Dedifferentiated amniotic fluid mesenchymal stem cell (primary cell): ENCODE measurements at regions not wholly inside any gene's neighbourhood (a gene's known extent, or its start where the extent isn't known, plus 50 kb on each side); places are given as distances from the start of the nearest gene placed in this dataset.
"Not testable (repeated sequence)": the region's sequence is repeated elsewhere in the genome, so short reads cannot be mapped to it uniquely, and the experiment has no call there.

ENCODE experiments used
- DNase-seq: peaks from one replicate; pipeline ENCODE4 v3.0.0-alpha.2; 2016; ENCODE audit errors: extremely low spot score

DNA sequence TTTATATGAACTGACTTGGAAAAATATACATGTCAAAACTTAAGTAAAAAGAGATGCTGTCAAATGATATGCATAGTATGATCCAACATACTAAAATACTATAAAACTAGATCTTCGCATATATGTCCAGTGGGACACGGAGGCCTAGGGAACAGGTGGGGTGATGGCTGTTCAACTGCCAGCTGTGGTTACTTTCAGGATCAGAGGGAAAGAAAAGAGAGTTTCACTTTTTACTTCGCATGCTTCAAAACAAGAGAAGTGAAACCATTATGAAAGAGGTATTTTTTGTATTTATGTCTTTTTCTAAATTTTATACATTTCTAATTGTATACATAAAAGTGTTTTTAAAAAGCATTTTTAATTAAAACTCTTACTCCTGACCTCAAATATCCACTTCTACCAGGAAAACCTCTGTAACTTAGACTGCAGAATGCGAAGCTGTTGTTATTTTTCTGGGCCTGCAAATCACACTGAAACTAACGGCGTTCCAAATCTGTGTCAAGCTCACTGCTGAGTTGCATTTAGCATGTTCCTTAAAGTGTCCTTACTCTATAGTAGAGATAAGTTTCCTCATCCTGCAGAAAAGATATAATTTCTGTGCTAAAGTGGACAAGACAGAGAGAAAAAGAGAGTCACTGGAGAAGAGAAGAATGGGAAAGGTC is 97.8 kb upstream of the SLC35G4 start:
- no peak for DNase-seq

DNA sequence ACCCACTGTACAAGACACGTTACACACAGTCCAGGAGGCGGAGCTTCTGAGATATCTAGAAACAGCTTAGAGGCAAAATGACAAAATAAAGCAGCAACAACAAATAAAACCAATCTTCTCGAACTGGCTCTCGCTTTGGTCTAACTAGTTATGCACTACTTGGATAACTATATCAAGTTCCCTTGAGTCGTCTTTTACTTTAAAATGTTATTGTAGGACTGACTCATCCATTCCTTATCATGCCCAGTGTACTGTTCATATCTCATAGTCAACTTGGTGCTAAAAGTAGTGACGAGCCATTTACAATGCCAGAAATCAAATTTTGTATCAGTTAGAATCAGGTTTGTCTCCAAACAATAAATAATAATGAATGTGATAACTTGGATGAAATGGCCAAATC is 102.5 kb upstream of the SLC35G4 start:
- no peak for DNase-seq

DNA sequence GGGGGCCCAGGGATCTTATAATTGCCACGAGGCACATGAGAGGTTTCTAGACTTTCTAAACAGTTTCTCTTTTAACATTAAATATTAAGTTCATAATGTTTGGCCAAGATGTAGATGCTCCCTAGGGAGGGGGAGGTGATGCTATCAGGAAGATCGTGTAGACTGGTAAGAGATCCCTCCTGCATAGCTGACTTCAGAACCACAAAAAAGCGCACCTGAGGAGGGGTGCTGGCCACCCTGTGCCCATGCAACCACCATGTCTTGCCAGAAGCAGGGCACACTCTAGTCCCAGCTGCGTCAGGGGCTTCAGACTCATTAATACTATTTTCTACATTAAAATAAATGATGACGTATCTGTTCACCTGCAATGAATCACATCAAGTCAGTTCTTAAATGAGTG is 103.4 kb upstream of the SLC35G4 start:
- no peak for DNase-seq

DNA sequence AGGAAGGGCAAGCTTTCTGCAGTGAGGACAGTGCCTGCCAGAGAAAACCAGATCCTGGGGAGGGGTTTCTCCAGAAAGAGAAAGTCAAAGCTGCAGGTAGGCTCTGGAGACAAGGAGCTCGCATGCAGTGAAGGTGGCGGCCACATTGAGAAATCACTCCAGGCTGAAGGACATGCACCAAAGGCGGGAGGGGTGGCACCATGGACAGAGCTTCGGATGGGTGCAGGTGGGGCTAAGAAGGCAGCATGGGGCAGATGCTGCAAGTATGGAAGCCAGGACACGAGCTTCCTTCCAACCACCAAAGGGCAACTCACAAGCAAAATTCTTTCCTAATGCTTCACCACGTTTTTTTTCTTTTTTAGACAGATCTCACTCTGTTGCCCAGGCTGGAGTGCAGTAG is 104.4 kb upstream of the SLC35G4 start:
- no peak for DNase-seq

DNA sequence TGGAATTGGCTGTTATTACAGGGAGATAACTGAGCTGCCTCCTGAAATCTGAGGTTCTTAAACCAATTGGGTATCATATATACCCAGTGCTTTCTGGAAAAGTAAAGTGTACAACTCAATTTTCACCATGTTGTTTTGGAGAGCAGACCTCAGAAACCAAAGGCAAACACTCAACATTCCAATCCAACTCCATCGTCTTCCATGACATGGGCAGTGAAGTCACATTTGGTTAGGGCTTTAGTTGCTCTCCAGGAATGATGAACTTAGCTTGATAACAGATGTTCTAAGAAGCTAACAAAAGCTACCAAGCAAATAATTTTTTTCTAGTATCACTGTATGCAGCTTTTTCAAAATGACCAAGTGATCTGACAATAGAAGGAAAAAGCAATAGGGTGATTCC is 107.0 kb upstream of the SLC35G4 start:
- DNase-seq, result peak; percentile 32

DNA sequence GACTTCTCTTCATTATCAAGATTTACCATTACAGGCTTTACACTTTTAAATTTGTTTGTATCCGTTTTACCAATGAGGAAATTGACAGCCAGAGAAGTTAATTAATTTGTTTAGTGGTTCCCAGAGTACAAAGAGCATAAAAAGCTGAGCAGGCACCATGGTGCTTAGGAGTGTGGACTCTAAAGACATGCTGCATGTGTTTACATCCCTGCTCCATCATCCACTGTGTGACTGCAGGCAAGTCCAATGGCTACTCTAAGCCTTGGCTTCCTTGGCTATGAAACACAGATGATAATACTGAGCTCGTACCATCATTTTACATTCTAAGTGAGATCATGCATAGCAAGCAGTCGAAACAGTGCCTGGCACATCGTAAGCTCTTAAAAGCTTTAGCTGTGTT is 108.0 kb upstream of the SLC35G4 start:
- DNase-seq, result no peak

DNA sequence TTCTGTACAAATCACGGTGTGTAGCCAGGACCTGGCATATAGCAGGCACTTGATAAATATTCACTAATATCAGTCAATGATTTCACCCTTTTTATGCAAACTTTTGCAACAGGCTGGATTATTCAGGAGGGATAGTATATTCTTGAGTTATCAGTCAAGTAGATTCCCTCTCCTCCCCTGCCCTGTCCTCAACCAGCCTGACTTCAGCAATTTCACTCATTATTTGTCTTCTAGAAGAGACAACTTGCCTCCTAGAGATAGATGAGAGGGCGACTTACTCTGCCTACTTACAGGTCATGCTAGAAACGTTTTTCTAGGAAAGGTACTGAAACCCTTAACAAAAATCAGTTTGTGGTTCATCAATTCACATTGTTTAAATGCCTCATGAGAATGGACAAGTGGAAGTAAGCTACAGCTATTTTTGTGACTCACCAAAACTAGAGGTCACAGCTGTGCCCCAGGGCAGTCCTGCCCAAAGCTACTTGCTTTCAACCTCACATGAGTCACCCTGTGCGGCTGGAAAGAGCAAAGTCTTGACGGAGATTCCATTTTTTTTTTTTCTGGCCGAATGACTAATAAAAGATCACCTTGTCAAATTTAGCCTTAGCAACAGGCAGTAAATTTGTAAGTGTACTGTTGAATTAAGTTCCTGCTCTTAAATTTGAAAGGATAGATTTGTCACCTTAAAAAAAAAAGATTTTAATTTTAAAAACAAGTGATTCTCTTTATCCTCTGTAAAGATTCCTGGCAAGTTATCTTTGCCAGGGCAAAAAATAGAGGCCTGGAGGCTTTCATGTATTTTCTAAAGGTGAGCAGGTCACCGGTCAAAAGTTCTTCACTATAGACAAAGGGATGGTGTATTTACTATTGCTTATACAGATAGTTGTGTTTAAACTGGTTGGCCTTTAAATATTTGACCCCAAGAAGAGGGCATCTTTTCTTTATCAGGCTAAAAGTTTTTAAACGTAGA is 109.0 kb upstream of the SLC35G4 start:
- DNase-seq, result peak; percentile 96

DNA sequence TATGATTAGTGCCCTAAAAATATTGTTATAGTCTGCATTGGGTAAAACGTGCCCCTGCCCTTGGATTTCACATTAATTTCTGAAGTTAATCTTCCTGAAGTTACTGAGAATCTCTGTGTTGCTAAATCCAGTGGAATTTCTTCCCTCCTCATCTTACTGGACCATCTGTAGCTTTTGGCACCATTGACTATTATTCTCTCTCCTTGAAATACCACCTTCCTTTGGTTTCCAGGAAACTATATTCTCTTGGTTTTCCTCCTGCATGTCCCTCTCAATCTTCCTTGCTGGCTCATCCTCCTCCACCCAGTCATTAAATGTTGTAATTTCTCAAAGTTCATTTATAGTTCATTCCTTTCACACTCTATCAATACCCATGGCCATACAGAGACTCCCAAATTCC is 110.6 kb upstream of the SLC35G4 start:
- DNase-seq, result no peak

DNA sequence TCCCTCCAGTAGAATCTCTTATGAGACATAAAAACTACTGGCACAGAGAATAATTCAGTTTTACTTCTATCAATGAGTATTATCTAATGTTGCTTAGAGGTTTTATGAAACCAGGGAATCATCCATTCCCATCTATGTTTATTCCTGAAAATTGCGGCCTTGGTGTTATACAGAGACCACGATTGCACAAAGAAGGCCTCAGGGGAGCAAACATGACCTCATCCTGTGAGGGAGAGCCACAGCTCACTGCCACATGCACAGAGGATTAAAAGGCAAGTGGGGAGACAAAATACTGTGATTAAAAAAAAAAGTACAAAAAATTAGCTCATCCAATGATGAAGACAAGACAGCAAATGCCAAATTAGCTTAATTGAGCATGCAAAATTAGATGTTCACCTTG is 111.8 kb upstream of the SLC35G4 start:
- no peak for DNase-seq

DNA sequence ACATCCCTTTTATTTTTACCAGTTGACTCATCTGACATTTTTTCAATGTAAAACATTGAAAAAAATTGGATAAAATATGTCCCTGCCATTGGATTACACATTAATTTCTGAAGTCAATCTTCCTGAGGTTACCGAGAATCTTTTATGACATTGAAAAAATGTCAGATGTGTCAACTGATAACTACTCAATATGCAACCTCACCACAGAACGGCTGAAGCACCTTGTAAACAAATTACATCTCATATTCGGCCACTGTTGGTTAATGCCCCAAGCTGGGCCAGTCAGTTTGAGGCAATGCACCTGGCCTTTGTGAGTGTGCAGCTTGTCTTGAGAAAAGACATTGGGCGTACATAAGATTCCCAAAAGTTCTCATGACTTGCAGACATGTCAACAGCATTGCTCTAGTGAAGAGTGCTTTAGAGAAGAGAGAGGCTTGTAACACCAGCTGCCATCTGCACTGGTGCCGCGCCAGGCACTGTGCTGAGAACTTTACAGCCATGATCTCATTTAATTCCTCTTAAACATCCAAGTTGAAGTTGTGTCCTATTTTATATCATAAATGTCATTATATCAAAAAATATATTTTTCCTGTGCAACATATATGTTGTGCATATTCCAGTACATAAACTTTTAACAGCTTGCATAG is 112.7 kb upstream of the SLC35G4 start:
- no peak for DNase-seq

DNA sequence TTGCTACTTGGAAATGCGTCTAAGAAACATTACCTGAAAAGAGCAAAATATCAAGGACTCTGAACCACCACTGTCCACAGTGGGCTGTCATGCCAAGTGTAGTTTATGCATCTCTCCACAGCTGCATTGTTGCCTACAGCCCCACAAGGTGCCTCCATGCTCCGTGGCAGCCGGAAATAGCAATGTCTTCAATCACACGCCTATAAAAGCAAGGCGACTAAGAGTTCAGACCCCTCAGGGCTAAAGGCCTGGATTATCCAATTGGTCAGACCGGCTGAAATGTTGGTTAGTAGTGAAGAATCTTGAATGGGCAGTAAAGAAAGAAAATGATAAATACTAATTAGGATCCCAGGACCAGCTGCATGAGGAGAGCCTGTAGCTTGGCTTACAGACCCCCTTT is 114.0 kb upstream of the SLC35G4 start:
- DNase-seq, result no peak

DNA sequence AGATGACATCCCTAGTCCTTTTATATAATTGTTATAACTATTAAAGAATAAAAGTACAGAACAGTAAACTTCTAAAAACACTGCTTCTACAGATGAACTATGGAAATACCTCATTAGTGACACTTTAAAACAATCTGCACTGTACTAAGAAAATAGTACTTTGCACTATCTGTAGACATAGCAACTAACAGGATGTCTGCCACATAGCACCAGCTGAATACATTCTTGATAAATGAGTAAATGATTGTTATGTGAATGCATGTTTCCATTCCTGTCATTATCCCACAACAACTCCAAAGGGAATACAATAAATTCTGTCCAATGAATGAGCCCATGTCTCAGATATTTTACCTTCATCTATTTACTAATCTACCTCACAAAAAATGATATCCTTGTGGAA is 115.3 kb upstream of the SLC35G4 start:
- DNase-seq, result peak; percentile 27

DNA sequence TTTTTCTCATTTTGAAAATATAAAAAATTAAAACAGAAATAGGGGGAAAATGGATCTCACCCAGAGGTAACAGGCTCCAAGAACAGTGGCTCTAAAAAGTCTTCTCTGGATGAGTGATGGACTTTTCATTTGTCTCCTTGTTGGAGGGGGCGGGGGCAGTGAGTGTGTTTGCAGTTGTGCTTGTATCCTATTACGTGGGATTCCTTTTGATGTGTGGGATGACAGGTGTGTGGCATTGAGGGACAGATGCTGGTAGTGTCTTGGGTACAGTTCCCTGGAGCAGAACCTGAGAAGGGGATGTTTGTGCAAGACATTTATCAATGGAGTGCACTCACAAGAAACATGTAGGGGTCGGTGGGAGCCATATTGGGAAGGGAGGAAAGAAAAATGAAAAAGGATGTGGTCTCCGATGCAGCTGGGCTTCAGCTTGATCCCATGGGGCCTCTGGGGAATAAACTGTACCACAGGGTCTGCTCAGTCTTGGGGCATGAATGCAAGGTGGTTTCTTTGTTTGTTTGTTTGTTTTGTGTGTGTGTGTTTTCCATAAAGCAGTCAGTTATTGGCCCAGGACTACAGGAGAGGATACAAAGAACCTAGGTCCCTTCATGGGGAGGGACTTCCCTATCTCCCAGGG is 120.0 kb upstream of the SLC35G4 start:
- no peak for DNase-seq

DNA sequence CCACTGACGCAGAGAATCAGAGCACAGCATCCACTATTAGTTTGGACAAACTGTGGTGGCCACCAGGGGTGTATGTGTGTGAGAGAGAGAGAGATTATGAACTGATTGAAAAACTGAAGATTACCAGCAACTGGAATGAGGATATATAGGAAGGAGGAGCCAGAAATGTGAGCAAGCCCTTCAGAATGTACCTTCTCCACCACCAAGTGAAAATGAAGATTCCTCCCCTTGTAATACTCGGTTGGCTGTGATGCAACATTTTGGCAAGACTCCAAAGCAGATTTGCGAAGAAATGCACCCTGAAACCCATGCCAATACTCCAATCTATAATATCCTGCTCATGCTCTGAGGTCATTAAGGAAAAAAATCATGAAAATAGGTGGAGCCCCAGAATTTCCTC is 121.2 kb upstream of the SLC35G4 start:
- no peak for DNase-seq

DNA sequence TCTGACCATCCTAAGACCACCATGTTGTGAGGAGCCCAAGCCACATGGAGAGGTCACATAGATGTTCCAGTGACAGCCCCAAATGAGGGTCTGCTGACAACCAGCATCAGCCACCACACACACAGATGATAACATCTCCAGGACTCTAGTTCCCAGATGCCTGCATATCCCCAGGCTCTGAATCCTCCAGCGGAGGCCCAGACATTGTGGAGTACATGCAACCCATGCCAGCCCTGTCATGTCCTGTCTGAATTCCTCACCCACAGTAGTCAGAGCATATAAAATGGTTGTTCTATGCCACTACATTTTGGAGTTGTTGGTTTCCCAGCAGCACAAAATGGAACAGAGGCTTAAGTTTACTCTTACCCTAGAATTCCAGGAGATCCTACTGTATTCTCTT is 122.0 kb upstream of the SLC35G4 start:
- DNase-seq, result no peak

DNA sequence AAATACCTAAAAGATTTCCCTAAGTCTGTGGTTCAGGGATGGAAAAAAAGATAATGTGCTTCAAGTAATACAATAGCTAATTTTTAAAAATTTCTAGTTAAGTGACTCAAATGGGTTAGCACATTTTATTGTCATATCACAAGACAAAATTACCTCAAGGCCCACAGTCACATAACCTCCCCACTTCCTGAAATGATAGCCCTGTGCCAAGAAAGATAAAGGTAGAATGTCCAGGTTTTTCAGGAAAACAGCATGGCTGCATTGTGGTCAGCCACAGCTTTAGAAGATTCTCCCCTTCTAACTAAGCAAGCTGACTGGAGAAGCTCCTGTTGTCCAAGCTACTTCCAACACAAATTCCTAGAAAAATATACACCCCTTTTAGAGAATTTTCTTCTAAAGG is 127.1 kb upstream of the SLC35G4 start:
- no peak for DNase-seq

DNA sequence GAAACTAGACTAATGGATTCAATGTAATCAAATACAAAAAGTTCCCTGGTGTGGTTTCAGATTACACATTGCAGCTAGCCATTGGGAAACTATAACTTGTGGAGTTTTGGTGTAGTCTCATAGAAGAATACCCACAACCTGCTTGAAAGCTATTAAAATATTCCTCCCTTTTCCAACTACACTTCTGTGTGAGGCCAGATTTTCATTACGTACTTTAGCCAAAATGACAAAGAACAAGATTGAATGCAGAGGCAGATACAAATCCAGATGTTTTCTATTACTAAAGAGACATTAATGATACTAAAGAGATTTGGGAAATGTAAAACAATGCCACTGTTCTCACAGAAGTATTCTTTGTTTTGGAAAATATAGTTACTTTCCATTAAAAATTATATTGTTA is 128.7 kb upstream of the SLC35G4 start:
- DNase-seq, result no peak

DNA sequence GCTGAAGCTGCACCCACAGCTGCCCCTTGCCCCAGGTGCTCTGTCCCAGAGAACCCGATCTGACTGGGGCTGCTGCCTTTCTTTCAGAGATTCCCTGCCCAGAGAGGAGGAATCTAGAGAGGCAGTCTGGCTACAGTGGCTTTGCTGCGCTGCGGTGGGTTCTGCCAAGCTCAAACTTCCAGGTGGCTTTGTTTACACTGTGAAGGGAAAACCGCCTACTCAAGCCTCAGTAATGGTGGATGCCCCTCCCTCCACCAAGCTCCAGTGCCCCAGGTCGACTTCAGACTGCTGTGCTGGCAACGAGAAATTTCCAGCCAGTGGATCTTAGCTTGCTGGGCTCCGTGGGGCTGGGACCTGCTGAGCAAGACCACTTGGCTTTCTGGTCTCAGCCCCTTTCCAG is 130.4 kb upstream of the SLC35G4 start:
- DNase-seq, result not testable (repeated sequence)

DNA sequence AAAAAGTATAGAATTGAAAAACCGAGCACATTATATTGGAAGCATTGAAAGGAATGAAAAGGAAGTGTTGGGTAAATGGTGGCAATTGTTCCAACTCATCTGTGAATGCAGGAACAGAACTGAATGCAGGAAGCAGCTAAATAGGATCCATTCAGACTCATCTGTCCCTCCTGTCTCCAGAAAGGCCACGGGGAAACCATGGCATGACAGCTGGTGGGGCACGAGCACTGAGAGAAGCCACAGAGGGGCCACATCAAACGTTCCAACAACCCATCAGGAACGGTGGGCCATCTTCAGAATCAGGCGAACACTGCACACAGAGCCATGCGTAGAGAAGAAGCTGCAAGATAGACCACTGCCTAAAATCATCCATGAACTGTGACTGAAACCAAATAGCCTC is 138.5 kb upstream of the SLC35G4 start:
- DNase-seq, result no peak

DNA sequence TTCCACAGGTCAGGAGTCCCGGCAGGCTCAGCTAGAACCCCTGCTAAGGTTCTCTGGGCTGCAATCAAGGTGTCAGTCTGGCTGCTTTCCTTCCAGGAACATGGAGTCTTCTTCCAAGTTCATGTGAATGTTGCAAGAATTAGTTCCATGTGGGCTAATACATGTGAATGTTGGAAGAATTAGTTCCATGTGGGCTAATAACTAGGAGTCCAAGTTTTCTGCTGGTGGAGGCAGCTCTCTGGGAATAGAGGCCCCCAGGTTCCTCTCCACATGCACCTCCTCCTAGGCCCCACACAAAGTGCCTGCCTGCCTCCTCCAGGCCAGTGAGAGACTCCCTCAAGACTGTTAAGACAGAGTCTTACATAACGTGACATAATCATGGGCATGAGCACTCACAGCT is 140.8 kb upstream of the SLC35G4 start:
- no peak for DNase-seq

DNA sequence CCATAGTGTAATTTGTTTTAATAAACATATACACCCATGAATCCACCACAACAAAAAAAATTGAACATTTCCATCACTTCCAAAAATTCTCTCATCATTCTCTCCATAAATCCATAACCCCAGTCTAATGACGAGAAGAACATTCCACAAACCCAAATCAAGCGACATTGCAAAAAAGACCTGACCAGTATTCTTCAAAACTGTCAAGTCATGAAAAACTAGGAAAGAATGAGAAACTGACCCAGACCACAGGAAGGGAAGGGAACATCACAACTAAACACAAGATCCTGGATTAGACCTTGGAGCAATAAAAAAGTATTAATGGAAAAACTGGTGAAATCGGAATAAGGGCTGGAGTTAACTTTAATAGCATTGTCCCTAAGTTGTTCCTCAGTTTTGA is 141.3 kb upstream of the SLC35G4 start:
- no peak for DNase-seq

DNA sequence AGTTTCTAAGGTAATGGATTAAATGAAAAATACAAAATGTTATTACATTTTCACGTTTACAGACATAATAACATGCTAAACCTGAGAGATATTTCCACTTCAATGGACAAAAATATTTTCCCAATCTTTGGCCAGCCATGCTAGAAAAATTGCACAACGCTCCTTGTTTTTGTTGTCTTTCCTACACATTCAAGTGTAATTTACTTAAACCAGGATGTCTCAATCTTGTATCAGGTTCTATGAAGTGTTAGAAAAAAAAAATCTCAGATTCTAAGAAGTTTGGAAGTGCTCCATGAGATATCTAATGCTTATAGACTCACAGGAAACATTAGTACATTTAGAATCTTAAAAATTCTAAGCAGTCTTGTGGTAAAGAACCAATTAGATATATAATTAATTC is 141.8 kb upstream of the SLC35G4 start:
- no peak for DNase-seq
